ENCODE measurements at regions not wholly inside any gene's neighbourhood (a gene's known extent, or its start where the extent isn't known, plus 50 kb on each side); places are given as distances from the start of the nearest gene placed in this dataset.

DNA sequence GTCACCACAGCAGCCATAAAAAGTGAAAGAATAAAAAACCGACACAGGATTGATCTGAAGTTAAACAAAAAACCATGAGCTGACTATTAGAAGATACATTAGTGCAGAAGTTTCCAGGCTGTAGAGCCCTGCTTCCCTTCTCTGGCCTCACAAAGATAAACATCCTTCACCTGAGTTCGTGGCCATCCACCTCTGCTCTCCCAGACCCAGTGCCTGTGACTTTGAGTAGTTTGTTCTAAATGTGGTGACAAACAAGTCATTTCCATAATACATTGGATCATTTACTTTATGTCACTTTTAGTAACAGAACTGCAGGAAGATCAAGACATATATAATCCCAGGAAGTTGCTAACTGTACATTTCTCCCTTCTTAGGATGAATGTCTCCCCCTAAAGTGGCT is 241.9 kb upstream of the MAP2 start:
- TF ChIP-seq, protein P1, sequence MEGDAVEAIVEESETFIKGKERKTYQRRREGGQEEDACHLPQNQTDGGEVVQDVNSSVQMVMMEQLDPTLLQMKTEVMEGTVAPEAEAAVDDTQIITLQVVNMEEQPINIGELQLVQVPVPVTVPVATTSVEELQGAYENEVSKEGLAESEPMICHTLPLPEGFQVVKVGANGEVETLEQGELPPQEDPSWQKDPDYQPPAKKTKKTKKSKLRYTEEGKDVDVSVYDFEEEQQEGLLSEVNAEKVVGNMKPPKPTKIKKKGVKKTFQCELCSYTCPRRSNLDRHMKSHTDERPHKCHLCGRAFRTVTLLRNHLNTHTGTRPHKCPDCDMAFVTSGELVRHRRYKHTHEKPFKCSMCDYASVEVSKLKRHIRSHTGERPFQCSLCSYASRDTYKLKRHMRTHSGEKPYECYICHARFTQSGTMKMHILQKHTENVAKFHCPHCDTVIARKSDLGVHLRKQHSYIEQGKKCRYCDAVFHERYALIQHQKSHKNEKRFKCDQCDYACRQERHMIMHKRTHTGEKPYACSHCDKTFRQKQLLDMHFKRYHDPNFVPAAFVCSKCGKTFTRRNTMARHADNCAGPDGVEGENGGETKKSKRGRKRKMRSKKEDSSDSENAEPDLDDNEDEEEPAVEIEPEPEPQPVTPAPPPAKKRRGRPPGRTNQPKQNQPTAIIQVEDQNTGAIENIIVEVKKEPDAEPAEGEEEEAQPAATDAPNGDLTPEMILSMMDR (IDR thresholded peaks at IDR 0.05) = no peak
- no peak for TF ChIP-seq POLR2A (IDR thresholded peaks at IDR 0.05)

Measured in uterus (tissue), 2 donors.